GM10248 (cell line): ENCODE measurements at regions not wholly inside any gene's neighbourhood (a gene's known extent, or its start where the extent isn't known, plus 50 kb on each side); places are given as distances from the start of the nearest gene placed in this dataset.
"Not testable (repeated sequence)": the region's sequence is repeated elsewhere in the genome, so short reads cannot be mapped to it uniquely, and the experiment has no call there.

ENCODE experiments used
- CTCF ChIA-PET: fragments of 300-600 bp; sonication (Branson Sonifier 250); formaldehyde crosslinking; extraction: SDS; loops from one replicate; lab custom pipeline; 2021; ENCODE audit warnings: antibody characterized with exemption; lab: Yijun Ruan, JAX
- POLR2A ChIA-PET: fragments of 350-650 bp; sonication (Branson Sonifier 250); formaldehyde crosslinking; extraction: SDS; loops from one replicate; lab custom pipeline; 2020; ENCODE audit warnings: antibody characterized with exemption; lab: Yijun Ruan, JAX
- DNase-seq: peaks from one replicate; pipeline ENCODE4 v3.0.0; 2012; ENCODE audit errors: extremely low spot score
- CTCF ChIP-seq: IDR thresholded peaks from 2 replicates; pipeline ENCODE4 v1.5.1; 2012; ENCODE audit warnings: mild to moderate bottlenecking, low read depth; ENCODE audit errors: extremely low read depth, missing control alignments, control extremely low read depth

DNA sequence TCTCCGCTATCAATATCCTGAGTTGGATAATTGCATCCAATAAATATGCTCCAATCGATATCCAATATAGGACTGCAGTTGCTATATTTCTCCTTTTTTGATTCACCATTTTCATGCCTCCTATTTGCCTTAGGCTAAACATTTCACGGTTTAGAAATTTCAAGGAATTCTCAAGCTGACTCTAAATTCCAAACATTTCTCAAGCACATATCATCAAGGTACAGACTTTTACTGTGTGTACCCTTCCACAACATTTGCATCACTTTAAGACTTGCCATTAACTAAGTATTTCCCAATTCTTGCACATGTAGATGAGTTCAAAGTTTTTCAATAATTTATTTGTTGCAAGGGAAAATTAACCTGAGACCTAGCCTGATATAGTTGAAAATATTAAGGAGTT, 795.2 kb upstream of the TMPRSS15 start:
- DNase-seq, result no peak
- TF ChIP-seq CTCF, result no peak
- ChIA-PET POLR2A (no interaction called here), CTCF (no interaction called here)

GRCh38 chr21:19218163-19218562, 814.6 kb upstream of the TMPRSS15 start:
- TF ChIP-seq CTCF, result no peak
- ChIA-PET POLR2A (no interaction called here), CTCF (no interaction called here)
- DNase-seq, result no peak

- CTCF ChIA-PET, result no interaction called here
- POLR2A ChIA-PET, result no interaction called here
Measured at GRCh38 chr21:19224090-19224489, 820.5 kb upstream of the TMPRSS15 start.

DNA sequence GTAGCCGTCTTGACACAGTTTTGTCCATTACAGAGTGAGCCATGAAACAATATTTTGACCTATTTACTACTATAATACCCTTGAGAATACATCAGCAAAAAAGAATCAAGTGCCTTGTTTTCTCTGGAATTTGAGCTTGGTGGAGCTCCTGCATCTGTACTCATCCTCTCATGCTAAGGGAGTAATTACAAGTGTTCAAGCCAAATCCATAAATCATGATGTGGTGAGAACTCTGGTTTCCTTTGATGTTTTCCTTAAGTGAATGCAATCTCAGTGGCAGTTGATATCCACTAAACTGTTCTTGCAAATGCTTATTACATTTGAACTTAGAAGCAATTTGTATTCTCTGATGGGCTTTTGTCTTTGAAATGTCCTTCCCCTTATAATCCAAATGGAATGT, 824.6 kb upstream of the TMPRSS15 start:
- CTCF ChIA-PET, result no interaction called here
- DNase-seq, result no peak
- no peak for TF ChIP-seq CTCF
- POLR2A ChIA-PET, result no interaction called here

More at GRCh38 chr21:19224090-19224489, 820.5 kb upstream of the TMPRSS15 start:
- no peak for DNase-seq
- no peak for TF ChIP-seq CTCF

GRCh38 chr21:19233841-19234240, 830.3 kb upstream of the TMPRSS15 start:
- CTCF ChIA-PET, POLR2A ChIA-PET, DNase-seq: not testable (repeated sequence)

GRCh38 chr21:19236209-19236608, 832.6 kb upstream of the TMPRSS15 start:
- ChIA-PET POLR2A (no interaction called here), CTCF (no interaction called here)
- no peak for TF ChIP-seq CTCF
- DNase-seq, result no peak

DNA sequence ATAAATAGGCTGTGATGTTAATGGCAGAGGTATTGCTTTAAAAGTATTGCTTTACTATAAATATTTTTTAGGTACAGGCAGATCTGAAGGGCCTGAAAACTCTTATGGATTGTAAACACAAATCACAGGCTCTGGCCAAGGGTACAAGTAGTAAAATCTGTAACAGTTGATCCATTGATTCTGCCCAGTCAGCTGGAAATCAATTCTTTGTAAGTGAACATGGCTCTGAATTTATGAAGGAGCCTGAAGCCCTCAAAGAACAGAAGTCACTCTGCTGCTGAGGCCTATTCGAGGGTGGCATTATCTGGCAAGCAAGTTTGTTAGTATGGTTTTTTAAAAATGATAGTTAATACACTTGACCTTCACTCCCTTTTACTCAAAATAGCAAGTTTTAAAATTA, 834.0 kb upstream of the TMPRSS15 start:
- POLR2A ChIA-PET, result no interaction called here
- DNase-seq, result no peak
- no peak for TF ChIP-seq CTCF
- CTCF ChIA-PET, result no interaction called here
